HL-60 (cell line): ENCODE measurements at regions not wholly inside any gene's neighbourhood (a gene's known extent, or its start where the extent isn't known, plus 50 kb on each side); places are given as distances from the start of the nearest gene placed in this dataset.

ENCODE experiments used
- CTCF ChIP-seq: IDR thresholded peaks from one replicate; pipeline ENCODE4 v1.5.1; 2011; ENCODE audit warnings: low read length, control low read depth, inconsistent platforms; ENCODE audit not compliant: insufficient read depth
- GABPA ChIP-seq: IDR thresholded peaks from 2 replicates; pipeline ENCODE4 v1.6.1; 2012; ENCODE audit warnings: low read depth
- POLR2AphosphoS5 ChIP-seq: IDR thresholded peaks from 2 replicates; pipeline ENCODE4 v1.6.1; 2012; ENCODE audit warnings: low read depth
- REST ChIP-seq: IDR thresholded peaks from 2 replicates; pipeline ENCODE4 v1.6.1; 2012; ENCODE audit warnings: low read depth; ENCODE audit not compliant: insufficient replicate concordance
- SPI1 ChIP-seq: IDR thresholded peaks from 2 replicates; pipeline ENCODE4 v1.6.1; 2012; ENCODE audit warnings: low read depth, mild to moderate bottlenecking, borderline replicate concordance

GRCh38 chr10:20677340-20677739 is 219.8 kb downstream of the NEBL start:
- no peak for TF ChIP-seq CTCF
- TF ChIP-seq POLR2AphosphoS5, result no peak
- TF ChIP-seq GABPA, result no peak
- no peak for TF ChIP-seq SPI1
- TF ChIP-seq REST, result no peak
